CD14-positive monocyte (primary cell): ENCODE measurements at regions not wholly inside any gene's neighbourhood (a gene's known extent, or its start where the extent isn't known, plus 50 kb on each side); places are given as distances from the start of the nearest gene placed in this dataset.

Experiments
- DNase-seq, 3 donors: peaks; one replicate each; pipeline ENCODE4 v3.0.0-alpha.2; 2011 to 2022
- H2AFZ ChIP-seq: 2 replicates; pipeline ENCODE4 v1.6.0; 2012; ENCODE audit warnings: mild to moderate bottlenecking, low read depth, low read length, inconsistent platforms; ENCODE audit not compliant: insufficient read depth, poor library complexity, severe bottlenecking
- H3K27ac ChIP-seq, 2 donors: 1 replicate in 1 of 2; 2 replicates in 1 of 2; pipeline ENCODE4 v1.5.1; 2012 to 2013; ENCODE audit warnings: low read length in 2 of 2, control low read depth in 1 of 2, inconsistent platforms in 1 of 2, low read depth in 1 of 2, mild to moderate bottlenecking in 1 of 2
- H3K27me3 ChIP-seq, 2 donors: one replicate each; pipeline versions ENCODE4 v1.6.0 to v1.6.1; 2011 to 2013; ENCODE audit warnings: low read length in 2 of 2; ENCODE audit not compliant: control insufficient read depth in 2 of 2, insufficient read depth in 2 of 2
- H3K36me3 ChIP-seq, 2 donors: replicated peaks in 1 of 2; 1 replicate in 1 of 2; 2 replicates in 1 of 2; pipeline versions ENCODE4 v1.5.1 to v1.6.1; 2012 to 2013; ENCODE audit warnings: low read length in 2 of 2, control low read depth in 1 of 2, inconsistent platforms in 1 of 2, mild to moderate bottlenecking in 1 of 2; ENCODE audit not compliant: insufficient read depth in 2 of 2, control insufficient read depth in 1 of 2
- H3K4me1 ChIP-seq, 2 donors: 1 replicate in 1 of 2; 2 replicates in 1 of 2; pipeline versions ENCODE4 v1.5.1 to v1.6.1; 2012 to 2013; ENCODE audit warnings: low read length in 2 of 2, control low read depth in 1 of 2, inconsistent platforms in 1 of 2, mild to moderate bottlenecking in 1 of 2, moderate library complexity in 1 of 2; ENCODE audit not compliant: insufficient read depth in 2 of 2, control insufficient read depth in 1 of 2
- H3K4me2 ChIP-seq: replicated peaks from 2 replicates; pipeline ENCODE3; 2012; ENCODE audit warnings: low read length, moderate library complexity, mild to moderate bottlenecking; ENCODE audit not compliant: poor library complexity, severe bottlenecking; ENCODE audit errors: extremely low read depth
- H3K4me3 ChIP-seq, 3 experiments: fragments of 200-600 bp in 1 of 3; sonication (generic) in 1 of 3; replicated peaks in 1 of 3; 1 replicate in 2 of 3; 2 replicates in 1 of 3; pipeline ENCODE4 v1.5.1; 2011 to 2013; ENCODE audit warnings: low read length in 3 of 3, mild to moderate bottlenecking in 3 of 3, control low read depth in 2 of 3, low read depth in 2 of 3, inconsistent platforms in 1 of 3, moderate library complexity in 1 of 3
- H3K79me2 ChIP-seq: 2 replicates; pipeline ENCODE4 v1.6.0; 2012; ENCODE audit warnings: mild to moderate bottlenecking, control low read depth, inconsistent platforms, low read length, moderate library complexity; ENCODE audit not compliant: insufficient read depth
- H3K9ac ChIP-seq: 2 replicates; pipeline ENCODE4 v1.6.0; 2017; ENCODE audit warnings: low read length, mild to moderate bottlenecking; ENCODE audit not compliant: insufficient read depth, poor library complexity, severe bottlenecking
- H3K9me3 ChIP-seq, 2 donors: replicated peaks in 1 of 2; 1 replicate in 1 of 2; 2 replicates in 1 of 2; pipeline versions ENCODE4 v1.5.1 to v1.6.1; 2012 to 2013; ENCODE audit warnings: low read length in 2 of 2, control low read depth in 1 of 2; ENCODE audit not compliant: control insufficient read depth in 1 of 2, insufficient read depth in 1 of 2
- H4K20me1 ChIP-seq: 2 replicates; pipeline ENCODE4 v1.6.0; 2012; ENCODE audit warnings: mild to moderate bottlenecking, low read length, control low read depth, moderate library complexity; ENCODE audit not compliant: insufficient read depth
- H3K27ac Mint-ChIP-seq, 7 donors: one replicate each; pipeline ENCODE4 v1.8.0; 2020; ENCODE audit warnings: mild to moderate bottlenecking in 7 of 7, mixed read lengths in 7 of 7, moderate library complexity in 6 of 7, inconsistent platforms in 2 of 7
- H3K27me3 Mint-ChIP-seq, 3 donors: one replicate each; pipeline ENCODE4 v1.8.0; 2021 to 2022; ENCODE audit warnings: low read depth in 3 of 3, mild to moderate bottlenecking in 3 of 3, mixed read lengths in 3 of 3, moderate library complexity in 3 of 3, inconsistent platforms in 1 of 3
- H3K36me3 Mint-ChIP-seq, 2 donors: one replicate each; pipeline ENCODE4 v1.8.0; 2020; ENCODE audit warnings: mixed read lengths in 2 of 2, inconsistent platforms in 1 of 2, mild to moderate bottlenecking in 1 of 2
- H3K4me1 Mint-ChIP-seq: one replicate; pipeline ENCODE4 v1.8.0; 2020; ENCODE audit warnings: mild to moderate bottlenecking, mixed read lengths
- H3K4me3 Mint-ChIP-seq, 2 donors: one replicate each; pipeline ENCODE4 v1.8.0; 2020; ENCODE audit warnings: mild to moderate bottlenecking in 2 of 2, mixed read lengths in 2 of 2, moderate library complexity in 1 of 2
- H3K9me3 Mint-ChIP-seq, 7 donors: one replicate each; pipeline ENCODE4 v1.8.0; 2020 to 2022; ENCODE audit warnings: mixed read lengths in 7 of 7, mild to moderate bottlenecking in 6 of 7, moderate library complexity in 6 of 7, inconsistent platforms in 2 of 7
- CTCF ChIP-seq: fragments of 200-600 bp; IDR thresholded peaks from one replicate; pipeline ENCODE4 v1.8.0; 2022; ENCODE audit warnings: antibody characterized with exemption, mild to moderate bottlenecking
- WGBS: methylation state at CpG from one replicate; pipeline ENCODE4 v1.1.5; 2013; ENCODE audit warnings: missing lambda C conversion rate; ENCODE audit not compliant: insufficient coverage; 5-methylcytosine and 5-hydroxymethylcytosine counted together
- intact Hi-C, 2 donors: fragments of 100-400 bp; cut with micrococcal nuclease; formaldehyde crosslinking; loops; one replicate each; pipeline versions ENCODE4 v1.15.0 to v1.15.1; 2023

GRCh38 chr15:98541519-98541918, 106.8 kb upstream of the IGF1R start:
- H2AFZ ChIP-seq: no peak overlapping the region
- no peak overlapping the region for H3K9ac ChIP-seq
- H3K4me3 ChIP-seq: no peak overlapping the region
- DNase-seq: no peak
- Mint-ChIP-seq H3K36me3 (no peaks in the 10 kb centered on the region), H3K9me3 (peaks cover 0 to 4% (median 0%) of the 10 kb centered on the region in 7 donors), H3K4me1 (no peaks in the 10 kb centered on the region), H3K27ac (no peak overlapping the region), H3K4me3 (no peak overlapping the region), H3K27me3 (peaks cover 7 to 27% (median 10%) of the 10 kb centered on the region in 3 donors)
- intact Hi-C loops: loop anchor here in 1 of 2 donors (10.0 kb wide), 1 partner anchor 103 kb away; the partner anchor contains the start of gene IGF1R
- no peak overlapping the region for H3K4me2 ChIP-seq
- peaks cover 0 to 3% of the 10 kb centered on the region in 2 donors for H3K9me3 ChIP-seq
- no peak overlapping the region for H3K27ac ChIP-seq
- no peak for TF ChIP-seq CTCF
- H4K20me1 ChIP-seq: no peaks in the 10 kb centered on the region
- no peaks in the 10 kb centered on the region for H3K36me3 ChIP-seq
- H3K4me1 ChIP-seq: peaks cover 0 to 9% of the 10 kb centered on the region in 2 donors
- no peaks in the 10 kb centered on the region for H3K79me2 ChIP-seq
- 100% methylated on average over 9 of the region's 14 CpGs for WGBS
- peaks cover 0 to 11% of the 10 kb centered on the region in 2 donors for H3K27me3 ChIP-seq

GRCh38 chr15:98543237-98543636, 105.1 kb upstream of the IGF1R start:
- Histone ChIP-seq H3K27me3 (peaks cover 0 to 27% of the 10 kb centered on the region in 2 donors), H3K4me3 (no peak overlapping the region), H3K27ac (no peak overlapping the region), H4K20me1 (no peaks in the 10 kb centered on the region), H2AFZ (no peak overlapping the region), H3K36me3 (no peaks in the 10 kb centered on the region), H3K4me2 (no peak overlapping the region), H3K9ac (no peak overlapping the region), H3K4me1 (peaks cover 13 to 26% of the 10 kb centered on the region in 2 donors), H3K79me2 (no peaks in the 10 kb centered on the region), H3K9me3 (peaks cover 0 to 4% of the 10 kb centered on the region in 2 donors)
- Mint-ChIP-seq H3K4me3 (no peak overlapping the region), H3K4me1 (peaks cover 14% of the 10 kb centered on the region), H3K36me3 (peaks cover 0 to 5% of the 10 kb centered on the region in 2 donors), H3K27ac (no peak overlapping the region), H3K9me3 (peaks cover 0 to 7% (median 5%) of the 10 kb centered on the region in 7 donors), H3K27me3 (peaks cover 22 to 39% (median 24%) of the 10 kb centered on the region in 3 donors)
- intact Hi-C loops: loop anchor here in 1 of 2 donors (10.0 kb wide), 1 partner anchor 102 kb away; the partner anchor contains the start of gene IGF1R
- no peak for DNase-seq
- no CpG with 5 or more reads among the region's 1 CpG for WGBS
- no peak for TF ChIP-seq CTCF
